HG02981 (cell line): ENCODE measurements at regions not wholly inside any gene's neighbourhood (a gene's known extent, or its start where the extent isn't known, plus 50 kb on each side); places are given as distances from the start of the nearest gene placed in this dataset.

Source experiments
- ATAC-seq: cut with Tn5 transposase; IDR thresholded peaks from one replicate; pipeline ENCODE4 v1.9.1; 2021; ENCODE audit warnings: mild to moderate bottlenecking, moderate library complexity; ENCODE audit not compliant: unreplicated experiment

DNA sequence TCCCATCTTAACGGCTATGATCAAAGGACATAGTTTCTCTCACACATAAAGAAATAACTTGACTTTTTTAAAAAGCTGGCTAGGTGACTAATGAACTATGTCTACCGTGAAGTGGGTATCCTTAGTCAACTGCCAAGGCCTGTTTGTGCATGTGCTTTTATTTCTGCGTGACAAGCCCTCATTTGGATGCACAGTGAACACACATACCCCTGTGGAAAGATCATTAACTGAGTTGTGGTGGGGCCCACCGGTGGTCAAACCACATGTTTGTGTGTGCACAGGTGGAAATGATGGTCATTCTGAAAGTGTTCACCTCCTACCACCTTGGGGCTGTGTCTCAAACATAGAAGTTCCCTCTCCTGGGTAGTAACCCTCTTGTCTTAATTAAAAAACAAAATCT lies 256.1 kb upstream of the SALL1 start:
- peak; percentile 52 for ATAC-seq

DNA sequence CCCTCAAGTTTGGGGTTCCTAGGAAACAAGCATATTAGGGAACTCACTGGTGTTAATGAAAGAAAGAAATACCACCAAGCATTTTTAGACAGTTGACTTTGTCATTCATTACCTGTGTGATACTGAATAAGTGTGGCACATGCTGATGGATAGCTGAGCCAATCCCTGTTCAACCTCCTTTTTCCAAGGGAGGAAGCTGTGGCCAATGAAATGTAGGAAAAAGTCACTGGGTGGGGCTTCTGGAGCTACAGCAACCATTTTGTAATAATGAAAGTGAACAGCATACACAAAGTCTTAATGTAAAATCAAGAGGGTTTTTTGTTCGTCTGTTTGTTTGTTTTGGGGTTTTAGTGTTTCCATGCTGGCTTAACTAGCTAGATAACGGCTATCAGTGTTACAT lies 254.3 kb upstream of the SALL1 start:
- no peak for ATAC-seq

DNA sequence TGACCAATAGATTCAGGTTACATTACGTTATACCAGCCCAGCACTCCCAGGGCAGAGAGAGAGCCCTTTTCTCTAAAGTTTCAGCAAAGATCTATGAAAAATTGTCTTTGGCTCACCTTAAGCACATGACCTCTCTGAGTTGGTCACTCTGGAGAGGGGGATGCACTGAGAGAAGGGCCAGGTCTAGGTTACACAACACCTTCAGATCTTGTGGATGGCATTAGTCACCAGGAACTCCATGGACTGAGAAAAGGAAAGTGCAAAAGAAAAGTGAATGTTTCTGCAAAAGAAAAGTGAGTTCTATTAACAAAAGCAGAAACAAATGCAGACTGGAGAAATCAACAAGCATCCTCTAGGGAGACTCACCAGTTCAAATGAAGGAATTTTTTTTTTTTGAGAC lies 253.3 kb upstream of the SALL1 start:
- ATAC-seq: no peak

DNA sequence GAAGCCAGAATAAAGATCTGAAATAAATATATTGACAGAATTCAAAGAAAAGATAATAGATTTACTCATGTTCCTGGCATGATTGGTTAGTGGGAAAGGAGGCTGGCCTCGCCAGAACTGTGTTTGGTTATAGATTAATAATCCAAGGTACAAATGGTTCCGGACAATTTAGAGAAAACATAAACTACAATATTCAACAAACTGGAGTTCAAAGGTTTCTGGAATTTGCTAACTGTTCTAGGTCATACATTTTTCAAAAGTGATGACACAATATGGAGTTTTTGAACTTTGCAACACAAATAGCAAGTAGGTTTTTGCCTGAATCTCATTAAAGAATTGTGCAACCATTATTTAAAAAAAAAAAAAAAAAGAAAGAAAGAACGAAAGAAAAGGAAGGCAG lies 251.7 kb upstream of the SALL1 start:
- no peak for ATAC-seq

DNA sequence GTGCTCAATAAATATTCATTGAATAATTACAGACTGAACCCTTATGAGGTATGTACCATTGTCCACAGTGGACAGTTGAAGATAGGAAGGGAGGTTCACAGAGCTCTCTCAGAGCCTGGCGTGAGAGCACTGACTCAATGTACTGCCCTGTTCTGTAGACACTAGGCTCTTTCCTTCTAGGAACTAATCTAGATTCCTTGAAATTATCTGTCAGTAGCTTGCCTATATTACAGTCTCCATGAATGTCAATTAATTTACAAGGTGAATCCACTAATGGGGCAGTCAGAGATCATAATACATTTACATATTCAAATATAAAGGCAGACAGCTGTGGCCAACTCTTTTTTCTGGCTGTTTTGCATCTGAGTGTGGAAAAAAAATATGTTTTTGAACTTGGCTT lies 251.2 kb upstream of the SALL1 start:
- no peak for ATAC-seq

DNA sequence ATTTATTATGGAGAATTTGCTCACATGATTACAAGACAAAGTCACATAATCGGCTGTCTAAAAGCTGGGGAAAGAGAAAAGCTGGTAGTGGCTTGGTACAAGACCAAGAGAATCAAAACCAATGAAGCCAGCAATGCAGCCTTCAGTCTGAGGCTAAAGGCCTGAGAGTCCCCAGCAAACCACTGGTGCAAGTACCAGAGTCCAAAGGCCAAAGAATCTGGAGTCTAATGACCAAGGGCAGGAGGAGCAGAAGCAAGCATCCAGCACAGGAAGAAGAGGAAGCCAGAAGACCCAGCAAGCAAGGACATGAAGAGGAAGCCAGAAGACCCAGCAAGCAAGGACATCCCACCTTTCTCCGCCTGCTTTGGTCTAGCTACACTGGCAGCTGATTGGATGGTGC lies 250.6 kb upstream of the SALL1 start:
- ATAC-seq: no peak

DNA sequence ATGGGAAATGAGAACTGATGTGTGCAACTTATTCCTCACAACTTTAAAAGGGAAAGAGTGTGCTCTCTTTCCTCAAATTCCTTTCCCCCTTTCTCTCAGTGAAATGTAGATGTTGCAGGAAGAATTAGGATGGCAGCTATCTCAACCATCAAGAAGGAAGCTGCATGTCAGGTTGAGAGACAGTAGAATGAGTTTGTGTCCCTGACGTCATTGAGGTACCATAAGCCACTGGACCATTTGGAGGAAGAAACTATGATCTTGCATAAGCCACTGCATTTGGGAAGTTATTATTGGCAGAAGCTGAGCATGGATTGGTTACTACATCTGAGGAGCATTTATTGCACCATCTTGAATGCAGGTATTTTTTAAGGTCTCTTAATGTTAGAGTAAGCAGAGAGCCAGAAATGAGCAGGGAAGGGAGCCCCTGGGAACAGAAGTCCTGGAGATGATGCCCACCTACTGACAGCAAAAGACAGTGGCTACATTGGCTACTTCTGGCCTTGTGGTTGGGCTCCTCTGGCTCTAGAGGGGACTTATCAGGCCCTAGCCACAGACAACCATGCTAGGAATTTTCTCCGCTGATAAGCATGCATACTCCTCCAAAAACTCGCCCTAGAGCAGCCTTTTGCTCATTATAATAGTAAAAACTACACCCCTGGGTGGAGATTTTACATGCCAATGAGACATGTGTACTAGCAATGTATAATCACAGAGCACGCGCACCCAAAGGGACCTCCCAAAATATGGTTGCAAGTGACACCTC lies 249.0 kb upstream of the SALL1 start:
- no peak for ATAC-seq

DNA sequence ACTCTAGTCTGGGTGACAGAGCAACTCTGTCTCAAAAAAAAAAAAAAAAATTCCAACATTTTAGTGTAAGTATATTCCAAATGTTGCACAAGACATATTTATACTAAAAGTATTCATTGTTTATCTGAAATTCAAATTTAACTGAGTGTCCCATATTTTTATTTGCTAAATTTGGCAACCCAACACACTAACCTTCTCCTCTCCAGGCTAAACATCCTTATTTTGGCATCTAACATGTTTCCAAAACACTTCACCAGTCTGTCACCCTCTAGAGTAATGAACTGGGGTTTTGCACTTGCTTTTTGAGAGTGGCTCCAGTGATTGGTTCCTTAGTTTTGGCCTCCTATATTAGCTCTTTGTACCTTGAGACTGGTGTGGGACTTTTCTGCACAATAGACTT lies 243.4 kb upstream of the SALL1 start:
- no peak for ATAC-seq

DNA sequence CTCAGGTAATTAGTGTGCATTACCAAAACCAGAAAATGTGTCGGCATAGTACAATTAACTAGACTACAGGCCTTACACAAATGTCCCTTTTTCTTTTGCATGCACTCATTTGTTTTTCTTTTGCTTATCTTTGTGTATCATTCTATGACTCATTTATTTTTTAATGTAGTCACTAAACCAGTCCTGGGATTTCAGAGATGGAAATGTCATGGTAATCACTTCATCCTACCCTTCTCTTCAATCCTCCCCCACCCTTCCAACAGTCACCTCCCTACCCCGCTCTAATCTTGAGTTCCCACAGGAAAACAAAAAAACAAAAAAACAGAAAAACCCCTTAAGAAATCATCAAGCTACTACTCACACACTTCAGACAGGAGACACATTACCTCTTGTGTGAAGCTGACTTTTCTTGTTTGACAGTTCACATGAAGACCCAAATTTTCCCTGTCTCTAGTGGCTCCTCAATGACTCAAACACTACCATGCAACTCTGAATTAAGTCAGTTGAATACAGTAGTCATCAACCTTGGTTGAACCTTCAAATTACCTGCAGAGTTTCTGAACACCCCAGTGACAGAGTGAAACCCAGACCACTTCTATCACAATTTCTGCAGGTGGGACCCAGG lies 242.4 kb upstream of the SALL1 start:
- ATAC-seq: no peak

DNA sequence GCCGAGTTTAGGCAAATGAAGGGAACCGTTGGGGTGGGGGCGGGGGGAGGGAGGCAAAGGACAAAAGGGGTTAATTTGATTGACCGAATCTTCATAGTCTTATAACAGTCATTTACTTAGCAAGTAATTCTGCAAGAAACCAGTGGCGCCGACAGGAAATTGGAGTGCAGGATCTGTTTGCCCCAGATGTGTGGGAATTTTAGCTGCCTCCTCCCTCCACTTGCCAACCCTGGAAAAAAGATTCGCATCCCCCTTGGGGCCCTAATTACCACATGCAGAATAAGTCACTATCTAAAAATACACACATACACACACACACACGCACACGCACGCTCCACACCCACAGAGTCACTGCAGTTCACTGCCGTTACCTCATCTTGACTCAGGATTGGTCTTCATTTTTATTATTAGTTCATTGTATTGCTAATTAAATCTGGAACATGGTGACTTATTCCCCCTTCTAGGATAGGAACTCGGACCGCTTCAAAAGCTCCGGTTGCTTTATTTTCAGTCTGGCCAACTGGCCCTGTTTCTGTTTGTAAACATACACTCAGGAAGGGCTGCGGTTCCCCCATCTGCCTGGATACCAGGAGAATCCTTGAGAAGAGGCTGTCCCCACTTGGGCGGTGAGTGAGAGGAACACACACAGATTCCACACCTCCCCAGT lies 241.6 kb upstream of the SALL1 start:
- ATAC-seq: no peak

DNA sequence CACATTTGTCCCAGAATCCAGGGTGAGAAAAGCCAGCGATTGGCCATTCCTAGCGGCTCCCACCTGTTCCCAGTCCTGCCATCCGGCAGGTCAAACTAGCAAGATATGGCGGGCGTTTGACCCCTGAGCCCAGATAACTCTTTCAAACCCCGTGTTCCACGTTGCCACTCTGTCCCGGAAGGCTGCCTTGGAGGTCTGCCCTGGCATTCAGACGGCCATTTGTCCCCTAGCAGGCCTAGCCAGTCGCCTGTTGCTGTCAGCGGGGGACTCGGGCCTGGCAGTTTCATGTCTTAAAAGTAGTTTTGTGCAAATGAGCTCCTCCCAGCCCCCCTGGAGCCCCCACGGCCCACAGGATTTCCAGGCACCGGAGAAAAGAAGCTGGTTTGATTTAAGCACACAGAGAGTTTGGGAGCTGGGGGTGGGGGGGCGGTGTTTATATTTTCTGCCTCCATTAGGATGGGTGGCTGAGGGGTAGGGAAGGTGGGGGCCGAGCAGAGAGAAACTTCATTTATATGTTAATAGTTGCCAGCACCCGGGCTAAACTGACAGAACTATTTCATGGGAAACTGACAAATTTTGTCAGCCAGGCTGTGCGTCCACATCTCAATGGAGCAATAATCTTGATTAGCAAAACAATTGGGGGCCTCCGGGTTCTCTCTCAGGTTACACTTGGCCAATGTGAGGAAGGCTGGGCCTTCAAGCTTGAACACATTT lies 240.9 kb upstream of the SALL1 start:
- no peak for ATAC-seq

DNA sequence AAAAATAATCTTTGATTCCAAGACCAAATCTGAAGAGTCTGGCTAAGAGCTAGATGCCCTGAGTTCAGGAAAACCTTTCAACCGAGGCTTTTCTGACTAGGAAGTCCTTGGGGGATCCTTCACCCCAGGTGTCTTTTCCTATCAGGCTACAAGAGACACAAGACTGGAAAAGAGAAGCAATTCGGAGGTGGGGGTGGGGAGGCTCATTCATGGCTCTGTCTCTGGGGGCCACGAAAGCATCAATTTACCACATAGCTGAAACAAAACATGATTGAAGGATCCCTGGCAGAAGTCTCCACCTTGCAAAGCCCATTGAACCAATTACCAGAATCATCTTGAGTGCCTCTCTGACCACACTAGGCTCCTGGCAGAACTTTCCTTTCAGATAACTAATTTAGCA lies 239.8 kb upstream of the SALL1 start:
- ATAC-seq: no peak

DNA sequence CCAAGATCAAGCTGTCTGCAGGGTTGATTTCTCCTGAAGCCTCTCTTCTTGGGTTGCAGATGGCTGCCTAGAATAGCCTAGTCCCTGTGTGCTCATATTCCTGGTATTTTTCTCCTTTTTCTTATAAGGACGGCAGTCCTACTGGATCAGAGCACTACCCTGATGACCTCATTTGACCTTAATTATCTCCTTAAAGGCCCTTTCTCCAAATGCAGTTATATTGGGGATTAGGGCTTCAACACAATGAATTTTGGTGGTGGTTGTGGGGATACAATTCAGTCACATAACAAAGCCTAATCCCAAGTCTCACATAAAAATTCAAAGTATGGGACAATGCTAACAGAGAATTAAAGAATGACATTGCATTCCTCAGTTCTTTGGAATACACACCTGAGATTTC lies 238.8 kb upstream of the SALL1 start:
- ATAC-seq: no peak

DNA sequence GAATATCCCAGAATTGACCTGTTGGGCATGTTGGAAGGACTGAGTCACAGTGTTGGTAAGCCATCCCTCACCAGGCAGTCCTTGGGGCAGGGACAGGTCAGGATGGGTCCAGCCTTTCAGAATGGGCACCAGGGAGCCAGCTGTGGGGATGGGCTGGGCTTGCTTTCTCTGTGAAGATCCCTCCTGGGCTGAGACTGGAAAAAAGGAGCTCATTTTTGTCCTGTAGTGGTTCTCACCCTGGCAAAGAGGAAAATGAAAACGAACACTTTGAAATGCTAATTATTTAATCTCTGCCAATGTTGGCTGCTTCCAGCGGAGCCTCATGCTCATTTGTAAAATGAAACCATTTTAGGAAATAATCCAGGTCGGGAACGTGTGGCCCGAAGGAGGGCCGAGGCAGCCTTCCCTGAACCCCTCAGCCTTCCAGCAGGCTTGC lies 237.5 kb upstream of the SALL1 start:
- ATAC-seq: no peak

DNA sequence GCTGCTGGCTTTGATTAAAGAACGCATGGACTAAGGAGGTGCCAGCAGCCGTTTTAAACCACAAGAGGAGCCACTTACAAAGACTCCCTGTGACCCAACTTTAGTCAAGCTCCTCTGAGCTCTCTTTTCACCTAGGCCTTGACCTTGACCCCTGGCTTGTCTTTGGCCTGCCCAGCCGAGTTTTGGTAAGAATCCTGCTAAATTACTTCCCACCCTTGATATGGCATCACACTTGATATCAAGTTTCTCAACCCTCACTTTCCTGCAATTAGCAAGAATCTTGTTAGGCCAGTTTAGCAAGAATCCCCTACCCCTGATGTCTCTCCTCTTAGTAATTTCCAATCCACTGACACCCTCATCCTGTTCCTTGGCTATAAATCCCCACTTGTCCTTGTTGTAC lies 232.8 kb upstream of the SALL1 start:
- ATAC-seq: no peak

DNA sequence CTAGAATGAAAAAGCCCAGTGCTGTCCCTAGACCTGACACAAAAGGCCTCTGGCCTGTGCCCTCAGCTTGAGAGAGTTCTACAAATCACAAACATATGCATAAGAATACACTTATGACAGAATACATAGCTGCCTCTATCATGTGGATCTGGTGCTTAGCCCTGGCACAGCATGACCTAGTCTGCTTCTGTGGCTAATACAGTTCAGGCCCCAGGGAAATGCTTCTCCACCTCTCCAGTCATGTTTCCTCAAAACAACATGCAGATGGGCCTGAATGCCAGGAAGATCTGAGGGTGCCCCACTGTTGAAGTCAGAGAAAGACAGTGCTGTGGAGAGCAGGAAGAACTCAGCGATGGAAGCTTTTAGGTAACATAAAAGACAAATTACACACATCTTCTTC lies 231.9 kb upstream of the SALL1 start:
- ATAC-seq: no peak

DNA sequence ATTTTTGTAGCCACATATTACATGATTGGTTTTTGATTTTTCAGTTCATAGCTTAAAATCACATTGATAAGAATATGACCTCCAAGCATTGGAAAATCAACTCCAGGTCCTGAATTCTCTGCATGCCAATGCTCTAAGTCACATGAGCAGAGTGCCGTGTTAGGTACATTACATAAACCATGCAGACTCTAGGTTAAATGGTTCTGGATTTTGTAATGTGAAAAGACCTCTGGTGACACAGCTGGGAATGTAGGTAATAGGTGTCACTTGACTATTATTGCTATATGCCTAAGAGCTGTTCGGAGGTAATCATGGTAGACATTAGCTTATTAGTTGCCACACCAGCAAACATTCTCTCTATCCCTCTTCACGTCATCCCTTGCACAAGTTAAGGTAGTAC lies 231.1 kb upstream of the SALL1 start:
- ATAC-seq: no peak

DNA sequence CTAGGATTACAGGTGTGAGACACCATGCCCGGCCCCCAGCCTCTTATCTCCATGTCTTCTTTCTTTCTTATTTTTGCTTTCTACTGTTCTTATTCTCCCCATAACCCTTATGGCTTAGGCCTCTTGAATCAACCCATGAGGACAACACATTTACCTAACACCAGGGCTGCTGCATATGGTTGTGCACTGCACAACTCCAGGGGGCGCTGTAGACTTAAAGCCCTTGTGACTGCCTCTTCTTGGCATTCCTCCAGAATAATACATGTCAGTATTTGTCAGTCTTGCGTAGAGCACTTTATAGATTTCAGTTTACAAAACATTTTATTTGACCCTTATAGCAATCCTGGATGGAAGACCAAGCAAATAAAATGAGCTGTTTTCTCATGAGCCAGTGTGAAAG lies 225.0 kb upstream of the SALL1 start:
- ATAC-seq: no peak

DNA sequence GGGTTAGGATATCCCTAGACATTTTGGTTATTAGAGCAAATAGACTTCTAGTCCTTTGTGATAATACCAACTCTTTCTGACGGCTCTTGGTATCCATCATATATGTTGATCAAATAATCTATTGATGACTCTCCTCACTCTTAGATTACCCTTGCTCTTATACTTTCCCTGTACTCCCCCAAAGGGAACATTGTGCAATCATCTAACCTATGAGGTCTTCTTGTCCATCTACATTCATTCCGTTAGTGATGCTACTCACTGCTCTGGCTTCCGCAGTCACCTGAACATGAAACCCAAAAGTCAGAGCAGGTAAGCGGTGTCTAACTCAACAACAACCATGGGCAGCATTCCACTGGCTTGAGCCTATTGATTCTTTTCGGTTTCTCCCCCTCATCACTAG lies 223.7 kb upstream of the SALL1 start:
- no peak for ATAC-seq

DNA sequence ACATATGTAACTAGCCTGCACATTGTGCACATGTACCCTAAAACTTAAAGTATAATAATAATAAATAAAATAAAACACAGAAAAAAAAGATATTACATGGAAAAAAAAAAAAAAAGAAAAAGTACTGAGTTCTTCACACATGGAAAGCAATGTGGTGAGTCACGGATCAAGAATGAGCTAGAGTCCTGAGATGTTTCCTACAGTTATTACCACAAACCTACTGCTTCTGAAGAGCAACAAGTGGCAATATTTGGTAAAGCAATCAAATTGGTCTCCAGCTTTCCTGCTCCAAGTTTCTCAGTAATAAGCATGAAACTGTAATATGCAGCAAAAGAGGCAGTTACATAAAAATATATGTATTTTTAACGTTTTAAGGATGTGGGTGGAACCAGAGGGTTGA lies 223.3 kb upstream of the SALL1 start:
- no peak for ATAC-seq

DNA sequence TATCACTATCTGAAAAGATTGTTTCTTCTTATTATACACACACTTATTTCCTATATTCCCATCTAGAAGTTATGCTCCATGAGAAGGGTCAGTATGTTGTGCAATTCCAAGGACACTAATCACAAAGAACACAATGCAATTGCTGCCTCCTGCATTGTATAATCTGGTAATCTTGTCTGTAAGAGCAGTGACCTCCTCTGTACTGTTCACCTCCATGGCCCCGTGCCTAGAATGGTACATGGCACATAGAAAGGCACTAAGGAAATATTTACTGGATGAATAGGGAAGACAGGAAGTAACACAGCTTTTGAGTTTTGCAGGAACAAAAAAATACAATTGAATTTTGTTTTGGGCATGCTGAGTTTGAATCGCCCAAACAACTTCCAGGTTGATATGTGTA lies 214.6 kb upstream of the SALL1 start:
- ATAC-seq: no peak
